C4-2B (cell line): ENCODE measurements at regions not wholly inside any gene's neighbourhood (a gene's known extent, or its start where the extent isn't known, plus 50 kb on each side); places are given as distances from the start of the nearest gene placed in this dataset.

ENCODE experiments used
- CTCF ChIP-seq: fragments of 450-650 bp; conservative IDR thresholded peaks from 2 replicates; pipeline ENCODE4 v1.5.1; 2017; ENCODE audit warnings: mild to moderate bottlenecking
- ZFX ChIP-seq: fragments of 450-650 bp; IDR thresholded peaks from 2 replicates; pipeline ENCODE4 v1.6.1; 2017

GRCh38 chr19:28598861-28599260, 614.1 kb downstream of the UQCRFS1 start:
- TF ChIP-seq CTCF (no peak), ZFX (no peak)
